WERI-Rb-1 (cell line): ENCODE measurements at regions not wholly inside any gene's neighbourhood (a gene's known extent, or its start where the extent isn't known, plus 50 kb on each side); places are given as distances from the start of the nearest gene placed in this dataset.

Experiments
- DNase-seq: peaks from one replicate; pipeline ENCODE4 v3.0.0-alpha.2; 2020
- H3K27ac ChIP-seq: fragments of 250-450 bp; sonication (Bioruptor Pico); 2 replicates; pipeline ENCODE4 v1.5.1; 2020; ENCODE audit warnings: mild to moderate bottlenecking, moderate library complexity
- H3K27me3 ChIP-seq: fragments of 250-450 bp; sonication (Bioruptor Pico); 2 replicates; pipeline ENCODE4 v1.5.1; 2021; ENCODE audit warnings: mild to moderate bottlenecking, low read depth, moderate library complexity; ENCODE audit not compliant: insufficient read depth, severe bottlenecking
- H3K36me3 ChIP-seq: fragments of 250-450 bp; sonication (Bioruptor Pico); 2 replicates; pipeline ENCODE4 v1.5.1; 2020; ENCODE audit warnings: mild to moderate bottlenecking, moderate library complexity
- H3K4me3 ChIP-seq: 2 replicates; pipeline ENCODE4 v1.5.1; 2011; ENCODE audit warnings: low read depth, mild to moderate bottlenecking, control low read depth, low read length
- H3K9me3 ChIP-seq: fragments of 250-450 bp; sonication (Bioruptor Pico); 2 replicates; pipeline ENCODE4 v1.5.1; 2021; ENCODE audit warnings: mild to moderate bottlenecking, moderate library complexity; ENCODE audit not compliant: severe bottlenecking
- TF ChIP-seq, protein P1 (sequence below): IDR thresholded peaks from 2 replicates; pipeline ENCODE4 v1.5.1; 2011; ENCODE audit warnings: low read depth, mild to moderate bottlenecking, control low read depth, inconsistent platforms, low read length

DNA sequence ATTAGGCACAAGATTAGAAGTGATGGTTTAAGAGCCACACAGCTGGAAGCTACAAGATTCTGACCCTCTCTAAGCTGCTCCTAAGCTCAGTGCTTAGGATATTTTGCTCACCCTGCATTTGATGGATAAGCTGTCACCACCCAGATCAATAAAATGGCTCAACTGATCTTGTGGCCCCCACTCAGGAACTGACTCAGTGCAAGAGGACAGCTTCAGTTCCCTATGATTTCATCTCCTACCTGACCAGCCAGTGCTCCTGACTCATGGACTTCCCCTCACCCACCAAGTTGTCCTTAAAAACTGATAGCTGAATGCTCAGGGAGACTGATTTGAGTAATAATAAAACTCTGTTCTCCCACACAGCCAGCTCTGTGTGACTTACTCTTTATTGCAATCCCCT, 833.8 kb downstream of the GRID1 start:
- Histone ChIP-seq H3K36me3 (no peaks in the 10 kb centered on the region), H3K27me3 (no peaks in the 10 kb centered on the region), H3K4me3 (no peak overlapping the region), H3K9me3 (peaks cover 6% of the 10 kb centered on the region), H3K27ac (no peak overlapping the region; the same call in 1 of the 2 replicates)
- DNase-seq: peak; percentile 62
- TF ChIP-seq, protein P1, sequence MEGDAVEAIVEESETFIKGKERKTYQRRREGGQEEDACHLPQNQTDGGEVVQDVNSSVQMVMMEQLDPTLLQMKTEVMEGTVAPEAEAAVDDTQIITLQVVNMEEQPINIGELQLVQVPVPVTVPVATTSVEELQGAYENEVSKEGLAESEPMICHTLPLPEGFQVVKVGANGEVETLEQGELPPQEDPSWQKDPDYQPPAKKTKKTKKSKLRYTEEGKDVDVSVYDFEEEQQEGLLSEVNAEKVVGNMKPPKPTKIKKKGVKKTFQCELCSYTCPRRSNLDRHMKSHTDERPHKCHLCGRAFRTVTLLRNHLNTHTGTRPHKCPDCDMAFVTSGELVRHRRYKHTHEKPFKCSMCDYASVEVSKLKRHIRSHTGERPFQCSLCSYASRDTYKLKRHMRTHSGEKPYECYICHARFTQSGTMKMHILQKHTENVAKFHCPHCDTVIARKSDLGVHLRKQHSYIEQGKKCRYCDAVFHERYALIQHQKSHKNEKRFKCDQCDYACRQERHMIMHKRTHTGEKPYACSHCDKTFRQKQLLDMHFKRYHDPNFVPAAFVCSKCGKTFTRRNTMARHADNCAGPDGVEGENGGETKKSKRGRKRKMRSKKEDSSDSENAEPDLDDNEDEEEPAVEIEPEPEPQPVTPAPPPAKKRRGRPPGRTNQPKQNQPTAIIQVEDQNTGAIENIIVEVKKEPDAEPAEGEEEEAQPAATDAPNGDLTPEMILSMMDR: no peak

DNA sequence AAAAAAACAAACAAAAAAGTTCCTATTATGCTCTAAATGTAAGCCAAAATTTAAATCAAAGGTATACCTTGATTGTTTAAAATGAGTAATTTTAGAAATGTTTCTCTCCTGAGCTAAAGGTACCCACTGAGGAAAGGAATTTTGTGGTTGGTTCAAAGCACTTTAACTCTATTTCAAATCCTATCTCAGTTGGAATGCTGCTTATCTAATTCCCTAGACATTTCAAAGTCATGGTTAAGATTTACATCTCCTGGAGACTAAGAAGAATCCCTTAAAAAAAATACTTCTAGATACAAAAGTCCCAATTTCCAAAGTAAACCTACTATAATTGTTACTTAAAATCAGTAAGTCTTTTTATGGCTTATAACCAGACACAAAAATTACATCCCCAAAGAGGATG, 830.7 kb downstream of the GRID1 start:
- TF ChIP-seq, protein P1: no peak
- DNase-seq: no peak

DNA sequence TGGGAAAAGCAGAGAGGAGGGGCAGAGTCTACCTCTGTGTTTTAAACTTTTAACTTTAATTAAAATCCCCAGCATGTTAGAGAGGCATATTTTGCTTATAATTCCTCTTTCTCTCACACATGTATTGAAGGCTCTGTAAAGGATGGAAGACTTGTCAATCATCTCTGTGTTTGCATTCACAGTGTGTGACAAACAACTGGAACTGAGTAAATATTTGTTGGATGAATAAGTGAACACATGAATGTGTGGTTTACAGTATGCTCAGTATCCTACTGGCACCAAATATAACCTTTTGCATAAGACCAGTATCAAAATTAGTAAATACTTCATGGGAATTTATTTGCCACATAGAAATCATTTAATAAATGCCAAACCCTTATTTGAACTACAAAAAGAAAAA, 829.0 kb downstream of the GRID1 start:
- no peak overlapping the region for H3K4me3 ChIP-seq
- DNase-seq: no peak
- TF ChIP-seq, protein P1: no peak
- H3K27me3 ChIP-seq: no peaks in the 10 kb centered on the region
- H3K9me3 ChIP-seq: no peaks in the 10 kb centered on the region
- no peaks in the 10 kb centered on the region for H3K36me3 ChIP-seq
- no peak overlapping the region for H3K27ac ChIP-seq

More for the DNA sequence above, 830.7 kb downstream of the GRID1 start:
- Histone ChIP-seq H3K36me3 (no peaks in the 10 kb centered on the region), H3K4me3 (no peak overlapping the region), H3K27me3 (no peaks in the 10 kb centered on the region), H3K9me3 (no peaks in the 10 kb centered on the region), H3K27ac (no peak overlapping the region)

DNA sequence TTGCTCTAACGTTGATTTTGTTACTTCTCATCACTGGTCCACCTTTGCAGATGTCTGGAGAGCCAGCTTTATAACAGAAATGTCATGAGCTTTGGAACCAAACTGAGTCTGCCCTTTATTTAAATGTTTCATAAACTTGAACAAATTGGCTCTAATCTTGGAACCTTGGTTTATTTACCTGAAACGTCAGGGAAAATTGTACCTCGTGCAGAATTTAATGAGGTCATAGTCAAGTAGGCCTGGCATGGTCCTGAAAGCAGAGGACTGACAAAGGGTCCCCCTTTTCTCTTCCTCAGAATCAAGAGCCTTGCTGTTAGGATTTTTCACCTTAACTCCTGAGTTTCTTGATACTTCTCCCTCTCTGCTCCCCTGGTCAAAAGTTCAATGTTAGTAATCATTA, 828.0 kb downstream of the GRID1 start:
- no peak overlapping the region for H3K4me3 ChIP-seq
- H3K36me3 ChIP-seq: no peaks in the 10 kb centered on the region
- no peaks in the 10 kb centered on the region for H3K9me3 ChIP-seq
- H3K27ac ChIP-seq: no peak overlapping the region
- no peak for DNase-seq
- no peaks in the 10 kb centered on the region for H3K27me3 ChIP-seq
- TF ChIP-seq, protein P1: no peak

DNA sequence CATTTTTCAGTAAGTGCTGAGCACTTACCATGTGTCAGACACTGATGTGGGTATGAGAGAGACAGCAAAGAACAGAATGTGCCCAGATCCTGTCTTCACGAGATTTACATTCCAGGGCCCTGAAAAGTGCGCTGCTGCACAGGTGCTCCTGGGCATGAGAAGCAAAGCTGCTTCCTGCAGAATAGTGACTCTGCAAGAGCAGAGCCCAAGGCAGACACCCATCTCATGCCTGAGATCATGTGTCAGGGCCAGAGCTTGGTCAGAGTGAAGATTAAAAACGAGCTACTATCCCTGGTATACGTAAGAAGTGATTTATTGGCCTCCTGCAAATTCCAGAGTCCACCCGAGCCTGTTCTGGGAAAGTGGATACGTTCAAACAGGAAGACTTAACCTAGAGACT, 824.4 kb downstream of the GRID1 start:
- TF ChIP-seq, protein P1: no peak
- H3K9me3 ChIP-seq: no peaks in the 10 kb centered on the region
- no peaks in the 10 kb centered on the region for H3K36me3 ChIP-seq
- H3K27me3 ChIP-seq: no peaks in the 10 kb centered on the region
- H3K4me3 ChIP-seq: no peak overlapping the region
- DNase-seq: peak; percentile 15
- H3K27ac ChIP-seq: no peak overlapping the region

DNA sequence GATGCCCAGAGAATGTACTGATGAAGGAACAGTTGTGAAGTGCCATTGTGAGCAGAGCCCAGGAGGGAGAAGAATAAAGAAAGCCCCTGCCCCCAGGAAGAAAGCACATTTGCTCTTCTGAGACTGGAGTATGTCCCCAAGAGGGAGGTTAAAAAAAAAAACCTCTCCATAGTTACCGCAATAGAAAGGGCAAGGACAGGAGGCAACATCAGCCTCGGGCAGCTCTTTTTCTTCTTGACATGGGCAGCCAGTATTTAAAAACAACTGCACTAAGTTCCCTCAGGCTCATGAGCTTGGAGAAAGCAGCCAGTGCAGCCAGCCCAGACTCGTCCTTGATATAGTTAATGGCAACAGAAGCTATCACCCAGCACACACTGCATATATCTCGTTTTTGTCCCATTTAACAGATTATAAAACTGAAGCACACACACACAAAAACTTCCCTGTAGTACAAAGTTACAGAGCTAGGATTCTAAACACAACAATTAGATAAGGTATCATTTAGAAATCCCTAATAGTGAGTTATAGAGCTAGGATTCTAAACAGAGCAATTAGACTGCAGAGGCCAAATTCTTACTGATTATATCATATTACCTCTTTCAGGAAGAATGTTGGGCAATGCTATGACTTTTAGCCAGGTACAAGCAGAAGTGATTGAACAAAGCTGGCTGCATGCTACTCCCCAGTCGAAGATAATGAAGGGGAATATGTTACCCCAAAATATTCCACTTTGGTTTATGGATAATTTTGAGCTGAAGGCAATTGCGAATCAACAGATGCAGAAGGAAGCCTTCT, 823.5 kb downstream of the GRID1 start:
- TF ChIP-seq, protein P1: no peak
- no peak overlapping the region for H3K27ac ChIP-seq
- H3K4me3 ChIP-seq: no peak overlapping the region
- H3K27me3 ChIP-seq: no peaks in the 10 kb centered on the region
- DNase-seq: no peak
- H3K36me3 ChIP-seq: no peaks in the 10 kb centered on the region
- no peaks in the 10 kb centered on the region for H3K9me3 ChIP-seq
